Nucleus accumbens (tissue), 56 donors: ENCODE measurements at regions not wholly inside any gene's neighbourhood (a gene's known extent, or its start where the extent isn't known, plus 50 kb on each side); places are given as distances from the start of the nearest gene placed in this dataset.

Experiments used
- DNase-seq, 56 donors: peaks; one replicate each; lab custom pipeline; 2025; lab: John Stamatoyannopoulos, UW

- no peak for DNase-seq
Measured at GRCh38 chr12:107537464-107538119, 148.0 kb upstream of the PWP1 start.

DNA sequence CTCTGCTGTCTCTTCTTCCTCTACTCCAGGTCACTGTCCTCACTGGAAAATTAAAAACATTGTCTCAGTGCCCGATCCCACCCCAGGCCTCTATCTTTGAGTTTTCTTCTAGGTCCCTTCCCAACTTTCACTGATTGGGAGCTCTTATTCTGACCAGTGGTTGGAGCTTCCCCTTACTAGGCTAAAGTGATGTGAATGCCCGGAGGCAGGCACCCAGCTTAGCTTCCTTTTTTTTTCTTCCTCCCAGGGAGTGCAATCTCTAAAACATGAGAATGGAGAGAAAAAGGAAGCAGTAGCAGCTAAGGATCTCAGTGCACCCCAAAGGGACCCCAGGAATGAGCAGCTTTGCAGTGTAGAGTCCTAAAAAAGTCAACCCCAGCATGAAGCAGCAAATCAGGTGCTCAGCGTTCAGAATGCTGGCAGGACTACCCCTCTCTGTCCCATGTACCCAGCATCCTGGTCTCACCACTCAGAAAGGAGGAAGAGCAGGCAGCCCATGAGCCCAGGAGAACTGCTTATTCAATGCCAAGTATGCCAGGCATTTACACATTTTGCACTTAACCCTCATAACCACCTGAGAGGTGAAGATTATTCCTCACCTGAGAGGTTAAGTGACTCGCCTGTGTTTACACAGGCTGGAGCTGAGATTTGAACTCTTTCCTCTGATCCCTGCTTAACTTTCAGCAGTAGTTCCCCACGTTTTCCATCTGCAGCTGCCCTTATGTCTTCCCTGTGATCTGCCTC, 146.2 kb upstream of the PWP1 start:
- no peak for DNase-seq

DNA sequence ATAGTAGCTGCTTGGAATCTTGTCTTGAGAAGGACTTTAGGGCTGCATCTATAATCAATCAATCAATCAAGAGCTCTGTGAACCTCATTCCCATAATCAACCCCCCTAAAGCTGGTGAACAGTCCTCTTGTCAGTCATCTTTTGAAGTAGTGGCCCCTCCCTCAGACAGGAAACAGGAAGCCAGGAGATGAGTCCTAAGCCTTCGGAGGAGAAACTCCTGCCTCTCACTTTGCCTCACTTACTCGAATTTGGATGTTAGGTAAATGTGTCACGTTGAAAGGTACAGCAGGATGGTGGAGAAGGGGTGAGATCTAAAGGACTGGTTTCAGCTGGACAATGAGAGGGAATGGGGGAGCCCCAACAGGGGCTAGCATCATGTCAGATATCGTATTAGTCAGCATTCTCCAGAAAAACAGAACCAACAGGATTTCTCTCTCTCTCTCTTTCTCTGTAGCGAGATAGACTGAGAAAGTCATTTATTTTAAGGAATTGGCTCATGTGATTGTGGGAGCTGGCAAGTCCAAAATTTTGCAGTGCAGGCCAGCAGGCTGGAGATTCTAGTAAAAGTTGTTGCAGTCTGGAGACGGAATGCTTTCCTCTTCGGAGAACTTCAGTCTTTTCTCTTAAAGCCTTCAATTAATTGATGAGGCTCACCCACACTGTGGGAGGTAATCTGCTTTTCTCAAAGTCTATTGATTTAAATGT, 144.4 kb upstream of the PWP1 start:
- DNase-seq = no peak

DNA sequence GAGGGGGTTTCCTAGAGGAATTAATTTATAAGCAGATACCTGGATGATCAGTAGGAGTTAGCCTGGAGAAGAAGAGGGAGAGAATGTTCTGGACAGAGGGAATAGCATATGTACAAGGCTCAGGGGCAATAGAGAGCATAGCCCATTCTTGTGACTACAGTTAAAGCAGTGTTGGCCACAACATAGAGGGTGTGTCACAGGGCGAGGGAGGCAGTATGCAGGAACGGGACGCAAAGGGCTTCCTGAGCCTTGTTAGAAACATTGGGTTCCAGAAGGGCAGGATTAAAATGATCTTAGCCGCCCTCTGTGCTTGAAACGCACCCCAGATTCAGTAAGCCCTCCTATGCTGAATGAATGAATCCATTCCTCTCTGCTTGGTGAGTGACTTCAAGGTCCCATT, 142.2 kb upstream of the PWP1 start:
- DNase-seq = no peak

- no peak for DNase-seq
Measured at GRCh38 chr12:107543841-107544240, 141.8 kb upstream of the PWP1 start.

- DNase-seq = no peak
Measured at GRCh38 chr12:107544937-107545336, 140.7 kb upstream of the PWP1 start.

- DNase-seq = no peak
Measured at GRCh38 chr12:107545737-107546353, 139.8 kb upstream of the PWP1 start.

DNA sequence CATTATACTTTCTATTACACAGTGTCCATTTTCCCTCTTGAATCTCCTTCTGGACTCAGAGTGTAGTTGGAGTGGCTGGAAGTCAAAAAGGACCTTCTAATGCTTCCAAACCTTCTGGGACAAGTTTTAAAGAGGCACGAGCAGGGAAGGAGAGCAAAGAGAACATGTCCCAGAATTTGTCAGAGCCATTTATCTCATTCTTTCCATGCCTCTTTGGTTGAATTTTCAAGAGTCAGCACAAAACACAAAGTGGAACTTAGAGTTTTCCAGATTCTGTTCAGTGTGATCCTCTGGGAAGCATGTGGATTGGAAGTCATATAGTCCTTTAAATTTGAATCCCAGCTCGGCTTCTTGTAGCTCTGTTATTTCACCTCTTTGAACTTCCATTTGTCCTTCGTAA, 138.2 kb upstream of the PWP1 start:
- no peak for DNase-seq

GRCh38 chr12:107549651-107550480, 135.7 kb upstream of the PWP1 start:
- no peak for DNase-seq

DNA sequence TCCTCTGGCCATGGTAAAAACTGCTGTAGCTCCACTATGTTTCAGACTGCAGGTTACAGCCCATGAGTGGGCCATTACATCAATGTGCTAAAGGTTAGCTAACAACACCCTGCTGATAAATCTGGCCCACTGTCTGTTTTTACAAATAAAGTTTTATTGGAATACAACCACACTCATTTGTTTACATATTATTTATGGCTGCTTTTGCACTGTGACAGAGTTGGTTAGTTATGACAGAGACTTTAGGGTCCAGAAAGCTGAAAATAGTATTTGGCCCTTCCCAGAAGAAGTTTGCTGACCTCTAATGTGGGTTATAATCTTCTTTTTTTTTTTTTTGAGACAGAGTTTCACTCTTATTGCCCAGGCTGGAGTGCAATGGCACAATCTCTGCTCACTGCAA, 134.2 kb upstream of the PWP1 start:
- no peak for DNase-seq

DNA sequence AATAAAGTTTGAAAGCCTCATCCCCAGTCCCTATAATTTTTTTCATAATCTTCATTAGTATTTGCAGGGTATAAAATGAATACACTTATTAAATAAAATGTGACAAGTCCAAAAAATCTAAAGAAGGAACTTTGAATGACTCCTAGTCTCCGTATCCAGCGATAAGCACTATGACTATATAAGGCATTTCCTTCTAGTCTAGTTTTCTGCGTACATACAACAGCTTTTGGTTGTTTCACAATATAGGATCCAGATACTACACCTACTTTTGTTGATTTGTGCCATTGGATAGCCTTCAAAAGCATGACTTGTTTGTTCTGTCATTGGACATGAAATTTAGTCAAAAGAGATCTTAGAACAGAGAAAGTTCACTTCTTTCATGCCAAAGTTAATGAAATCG, 133.3 kb upstream of the PWP1 start:
- DNase-seq = no peak

- DNase-seq = no peak
Measured at GRCh38 chr12:107553211-107553765, 132.3 kb upstream of the PWP1 start.

DNA sequence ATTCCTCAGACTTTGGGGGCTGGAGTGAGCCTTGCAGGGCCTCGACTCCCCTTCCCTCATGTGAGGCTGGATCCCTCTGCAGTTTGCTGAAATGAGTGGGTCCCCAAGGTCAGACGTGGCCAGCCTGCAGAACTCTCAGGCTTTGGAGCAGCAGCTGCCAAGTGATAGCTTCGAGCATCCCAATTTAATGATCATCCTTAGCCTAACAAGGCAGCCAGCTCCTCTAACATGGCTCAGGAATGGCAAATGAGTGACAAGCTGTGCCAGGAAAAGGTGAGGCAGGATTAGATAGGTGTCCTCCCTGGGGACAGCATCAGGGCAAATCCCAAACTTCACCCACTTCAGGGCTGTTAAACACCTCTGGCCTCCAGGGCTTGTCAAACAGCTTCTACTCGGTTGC, 130.7 kb upstream of the PWP1 start:
- no peak for DNase-seq

DNA sequence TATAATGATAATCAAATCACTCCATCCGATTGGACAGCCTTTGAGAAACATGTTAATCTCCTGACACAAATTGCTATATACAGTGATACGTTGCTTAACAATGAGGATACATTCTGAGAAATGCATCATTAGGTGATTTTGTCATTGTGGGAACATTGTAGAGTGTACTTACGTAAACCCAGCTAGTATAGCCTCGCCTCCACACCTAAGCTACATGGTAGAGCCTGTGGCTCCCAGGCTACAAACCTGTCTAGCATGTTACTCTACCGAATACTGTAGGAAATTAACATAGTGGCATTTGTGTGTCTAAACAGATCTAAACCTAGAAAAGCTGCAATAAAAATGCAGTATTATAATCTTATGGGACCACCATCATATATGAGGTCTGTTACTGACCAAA, 128.6 kb upstream of the PWP1 start:
- no peak for DNase-seq

- no peak for DNase-seq
Measured at GRCh38 chr12:107557589-107558100, 128.0 kb upstream of the PWP1 start.

DNA sequence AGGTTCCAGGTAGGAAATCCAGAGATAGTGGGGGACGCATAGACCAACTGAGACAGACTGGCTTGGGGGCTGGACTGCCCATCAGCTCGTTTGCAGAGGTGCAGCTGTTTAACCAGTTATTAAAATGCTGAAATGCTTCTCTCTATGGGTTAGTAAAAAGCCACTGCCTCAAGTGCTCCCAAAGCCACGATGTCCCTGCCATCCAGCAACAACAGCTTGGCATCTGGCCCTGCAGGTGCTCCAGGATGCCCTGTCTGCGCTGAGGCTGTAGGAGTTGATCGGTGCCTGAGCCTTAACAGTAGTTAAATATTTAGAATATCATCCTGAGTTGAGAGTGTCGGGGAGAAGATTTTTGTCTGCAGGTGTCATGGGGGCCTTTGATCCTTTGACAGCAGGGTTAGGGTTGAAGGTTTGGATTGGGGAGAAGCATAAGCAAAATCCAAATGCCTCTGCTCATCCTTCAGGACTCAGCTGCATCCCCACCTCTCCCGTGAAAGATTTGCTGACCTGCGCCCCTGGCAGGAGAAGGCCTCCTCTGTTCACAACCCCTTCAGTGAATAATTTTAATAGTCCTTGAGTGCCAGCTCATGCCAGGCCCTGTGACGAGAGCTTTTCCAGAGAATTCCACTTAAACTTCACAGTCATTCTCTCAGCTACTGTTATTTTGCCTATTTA, 127.3 kb upstream of the PWP1 start:
- no peak for DNase-seq

DNA sequence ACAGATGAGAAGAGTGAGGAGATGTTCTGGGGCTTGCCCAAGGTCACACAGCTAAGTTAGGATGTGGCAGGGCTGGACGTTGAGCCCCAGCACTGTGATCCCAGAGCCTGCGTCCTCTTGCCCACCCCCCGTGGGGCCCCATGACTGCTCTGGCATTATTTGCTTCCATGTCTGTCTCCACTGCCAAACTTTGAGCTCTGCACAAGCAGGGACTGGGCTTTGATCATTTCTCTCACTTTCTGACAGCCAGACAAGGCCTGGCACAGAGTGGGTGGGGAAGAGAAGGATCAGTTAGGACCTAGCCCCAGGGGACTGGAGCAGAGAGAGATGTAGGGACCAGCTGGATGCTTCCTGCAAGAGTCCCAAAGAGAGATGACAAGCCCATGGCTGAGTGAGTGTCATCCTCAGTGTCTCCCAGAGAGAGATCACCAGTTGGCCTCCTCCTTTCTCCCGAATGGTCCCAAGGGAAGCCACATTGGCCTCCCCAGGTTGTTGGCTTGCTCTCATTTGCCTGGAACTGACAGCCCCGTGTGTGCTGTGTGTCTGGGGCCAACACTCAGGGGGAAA, 126.7 kb upstream of the PWP1 start:
- DNase-seq = no peak

GRCh38 chr12:107560165-107560898, 125.3 kb upstream of the PWP1 start:
- no peak for DNase-seq
